ENCODE measurements at regions not wholly inside any gene's neighbourhood (a gene's known extent, or its start where the extent isn't known, plus 50 kb on each side); places are given as distances from the start of the nearest gene placed in this dataset.

DNA sequence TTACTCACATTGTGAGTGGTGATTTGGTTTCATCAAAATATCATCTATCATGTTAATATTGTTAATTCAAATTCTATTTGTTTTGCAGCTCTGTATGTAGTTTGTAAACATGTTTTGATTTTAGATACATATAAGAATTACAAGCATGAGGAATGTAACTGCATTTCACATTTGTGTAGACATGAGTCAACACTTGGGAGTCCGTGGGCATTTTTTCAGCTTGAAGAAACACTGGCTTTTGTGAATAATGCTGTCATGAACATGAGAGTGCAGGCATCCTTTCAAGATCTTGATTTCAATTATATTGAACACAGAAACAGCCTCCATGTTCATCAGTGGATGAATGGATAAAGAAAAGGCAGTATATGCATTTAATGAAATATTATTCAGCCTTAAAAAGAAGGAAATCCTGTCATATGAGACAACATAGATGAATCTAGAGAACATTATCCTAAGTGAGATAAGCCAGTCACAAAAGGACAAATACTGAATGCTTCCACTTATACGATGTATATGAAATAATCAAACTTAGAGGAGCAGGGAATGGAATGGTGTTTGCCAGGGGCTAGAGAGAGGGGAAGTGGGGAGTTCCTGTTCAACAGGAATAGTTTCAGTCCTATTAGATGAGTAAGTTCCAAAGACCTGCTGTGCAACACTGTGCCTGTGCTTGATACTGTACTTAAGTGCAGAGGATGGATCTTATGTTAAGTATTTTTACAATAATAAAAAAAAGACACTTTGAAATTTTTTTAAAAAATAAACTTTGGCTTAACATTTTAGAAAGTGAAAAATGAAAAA, 194.9 kb downstream of the LRATD1 start:
- H3K27me3 Mint-ChIP-seq, result no peaks in the 10 kb centered on the region
- no peak overlapping the region for H3K4me3 Mint-ChIP-seq
- no peaks in the 10 kb centered on the region for H3K9me3 Mint-ChIP-seq (ENCODE audit: low read depth)
- H3K36me3 Mint-ChIP-seq, result no peaks in the 10 kb centered on the region
- no peaks in the 10 kb centered on the region for H3K4me1 Mint-ChIP-seq (ENCODE audit: low read depth)
- no peak overlapping the region for H3K27ac Mint-ChIP-seq

DNA sequence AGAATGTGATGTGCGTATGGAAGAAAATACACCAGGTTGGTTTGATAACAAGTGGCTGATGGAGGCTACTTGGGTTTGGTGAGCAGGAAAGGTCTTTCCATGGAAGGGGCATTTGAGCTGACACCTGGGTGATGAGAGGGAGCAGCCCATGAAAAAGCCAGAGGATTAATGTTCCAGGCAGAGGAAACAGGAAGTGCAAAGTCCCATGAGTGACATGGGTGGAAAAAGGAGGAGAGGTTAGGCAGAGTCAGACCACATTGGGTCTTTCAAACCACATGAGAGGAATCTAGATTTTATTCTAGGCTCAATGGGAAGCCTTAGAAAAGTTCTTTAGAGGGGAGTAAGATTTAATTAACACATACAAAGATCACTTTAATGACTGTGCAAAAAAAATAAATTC, 195.7 kb downstream of the LRATD1 start:
- Mint-ChIP-seq H3K36me3 (no peaks in the 10 kb centered on the region), H3K4me1 (ENCODE audit: low read depth) (no peaks in the 10 kb centered on the region), H3K27me3 (no peaks in the 10 kb centered on the region), H3K27ac (no peak overlapping the region), H3K9me3 (ENCODE audit: low read depth) (no peaks in the 10 kb centered on the region), H3K4me3 (no peak overlapping the region)

DNA sequence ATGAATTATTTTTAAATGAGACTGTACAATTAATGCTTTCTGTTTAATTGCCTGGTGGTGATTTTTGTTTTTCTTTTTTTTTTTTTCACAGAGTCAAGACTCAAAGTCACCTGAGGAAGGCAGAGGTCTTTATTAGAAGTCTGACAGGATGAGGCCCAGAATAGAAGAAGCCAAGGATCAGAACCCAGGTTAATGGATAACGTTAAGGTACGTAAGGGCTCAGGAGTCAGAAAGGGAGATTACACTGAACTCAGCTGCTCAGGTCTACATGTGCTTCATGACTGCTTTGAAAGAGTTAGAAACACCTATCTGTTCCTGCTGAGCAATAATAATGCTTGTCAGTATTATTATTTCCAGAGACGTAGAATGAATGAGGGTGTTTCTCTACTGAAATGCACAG, 196.5 kb downstream of the LRATD1 start:
- Mint-ChIP-seq H3K27ac (no peak overlapping the region), H3K4me3 (no peak overlapping the region), H3K9me3 (ENCODE audit: low read depth) (no peaks in the 10 kb centered on the region), H3K4me1 (ENCODE audit: low read depth) (no peaks in the 10 kb centered on the region), H3K27me3 (no peaks in the 10 kb centered on the region), H3K36me3 (no peaks in the 10 kb centered on the region)

DNA sequence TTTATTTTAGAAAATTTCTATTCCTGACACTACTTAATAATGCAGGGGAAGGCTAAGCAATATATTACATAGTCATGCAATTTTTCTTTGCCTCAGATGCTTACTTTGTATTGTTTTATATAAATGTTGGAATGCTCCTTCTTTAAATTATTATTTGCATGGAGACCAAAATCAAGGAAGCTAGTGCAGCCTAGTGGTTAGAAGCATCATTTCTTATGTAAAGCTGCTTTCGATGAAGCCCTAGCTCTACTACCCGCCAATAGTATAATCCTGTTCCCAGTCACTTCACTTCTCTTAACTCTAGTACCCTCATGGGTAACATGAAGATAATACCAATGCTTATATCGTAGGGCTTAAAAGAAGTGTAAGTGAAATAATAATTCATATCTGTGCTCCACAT, 198.9 kb downstream of the LRATD1 start:
- H3K27me3 Mint-ChIP-seq, result no peaks in the 10 kb centered on the region
- no peak overlapping the region for H3K27ac Mint-ChIP-seq
- no peaks in the 10 kb centered on the region for H3K4me1 Mint-ChIP-seq (ENCODE audit: low read depth)
- no peak overlapping the region for H3K4me3 Mint-ChIP-seq
- peaks cover 9% of the 10 kb centered on the region for H3K9me3 Mint-ChIP-seq (ENCODE audit: low read depth)
- no peaks in the 10 kb centered on the region for H3K36me3 Mint-ChIP-seq

DNA sequence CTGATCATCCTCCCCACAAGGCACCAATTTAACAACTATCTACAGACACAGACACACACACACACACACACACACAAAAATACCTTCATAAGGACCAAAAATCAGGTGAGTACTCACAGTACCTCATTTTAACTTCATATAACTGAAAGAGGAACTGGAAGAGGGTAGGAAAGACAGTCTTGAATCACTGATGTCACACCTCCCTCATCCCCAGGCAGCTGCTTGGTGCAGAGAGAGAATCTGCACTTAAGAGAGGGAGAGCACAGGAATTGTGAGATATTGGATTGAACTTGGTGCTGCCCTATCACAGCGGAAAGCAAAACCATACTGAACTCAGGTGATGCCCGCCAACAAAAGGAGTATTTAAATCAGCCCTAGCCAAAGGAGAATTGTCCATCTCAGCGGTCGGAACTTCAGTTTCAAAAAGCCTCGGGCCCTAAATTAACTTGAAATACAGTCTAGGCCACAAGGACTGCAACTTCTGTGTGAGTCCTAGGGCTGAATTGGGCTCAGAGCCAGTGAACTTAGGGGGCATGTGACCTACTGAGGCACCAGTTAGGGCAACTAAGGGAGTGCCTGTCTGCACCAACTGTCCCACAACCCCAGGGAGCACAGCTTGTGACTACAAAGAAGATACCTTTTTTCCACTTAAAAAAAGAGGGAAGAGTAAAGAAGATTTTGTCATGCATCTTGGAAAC, 211.1 kb downstream of the LRATD1 start:
- H3K4me1 Mint-ChIP-seq (ENCODE audit: low read depth), result no peaks in the 10 kb centered on the region
- H3K4me3 Mint-ChIP-seq, result no peak overlapping the region
- no peaks in the 10 kb centered on the region for H3K36me3 Mint-ChIP-seq
- H3K27me3 Mint-ChIP-seq, result peaks cover 1% of the 10 kb centered on the region
- no peak overlapping the region for H3K27ac Mint-ChIP-seq
- H3K9me3 Mint-ChIP-seq (ENCODE audit: low read depth), result peaks cover 15% of the 10 kb centered on the region

DNA sequence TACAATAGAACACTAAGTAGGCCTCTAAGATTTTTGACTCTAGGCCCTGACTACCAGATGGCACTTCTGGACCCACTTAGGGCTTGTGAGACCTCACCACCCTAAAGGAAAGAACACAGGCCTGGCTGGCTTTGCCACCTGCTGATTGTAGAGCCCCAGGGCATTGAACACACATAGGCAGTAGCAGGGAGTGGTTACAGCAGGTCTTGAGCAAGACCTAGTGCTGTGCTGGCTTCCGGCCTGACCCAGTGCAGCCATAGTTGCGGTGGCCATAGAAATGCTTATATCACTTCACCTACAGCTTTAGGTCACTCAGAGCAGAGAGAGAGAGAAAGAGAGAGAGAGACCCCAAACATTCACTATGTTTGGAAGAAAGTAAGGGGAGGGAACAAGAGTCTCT, 223.2 kb downstream of the LRATD1 start:
- no peak overlapping the region for H3K4me3 Mint-ChIP-seq
- H3K9me3 Mint-ChIP-seq (ENCODE audit: low read depth), result peaks cover 19% of the 10 kb centered on the region
- no peaks in the 10 kb centered on the region for H3K4me1 Mint-ChIP-seq (ENCODE audit: low read depth)
- no peaks in the 10 kb centered on the region for H3K27me3 Mint-ChIP-seq
- H3K36me3 Mint-ChIP-seq, result no peaks in the 10 kb centered on the region
- H3K27ac Mint-ChIP-seq, result no peak overlapping the region

DNA sequence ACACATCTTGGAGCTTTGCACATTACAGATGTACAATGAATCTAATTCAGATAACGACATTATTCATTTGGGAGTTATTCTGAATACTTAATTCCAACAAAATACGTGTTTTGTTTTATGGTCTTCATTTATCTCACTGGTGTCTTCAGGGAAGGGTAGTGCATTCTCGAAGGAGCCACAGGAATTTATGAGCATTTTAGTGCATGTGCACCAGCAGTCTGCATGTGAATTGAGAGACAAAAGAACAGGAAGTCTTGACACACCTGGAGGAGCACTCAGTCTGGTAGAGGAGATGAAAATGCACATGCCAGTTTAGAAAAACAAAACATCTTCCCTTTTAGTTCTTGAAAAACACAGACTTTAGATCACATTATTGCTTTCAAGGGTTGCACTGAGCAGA, 228.7 kb downstream of the LRATD1 start:
- Mint-ChIP-seq H3K4me1 (ENCODE audit: low read depth) (no peaks in the 10 kb centered on the region), H3K36me3 (no peaks in the 10 kb centered on the region), H3K4me3 (no peak overlapping the region), H3K9me3 (ENCODE audit: low read depth) (peaks cover 14% of the 10 kb centered on the region), H3K27me3 (peaks cover 5% of the 10 kb centered on the region), H3K27ac (no peak overlapping the region)

DNA sequence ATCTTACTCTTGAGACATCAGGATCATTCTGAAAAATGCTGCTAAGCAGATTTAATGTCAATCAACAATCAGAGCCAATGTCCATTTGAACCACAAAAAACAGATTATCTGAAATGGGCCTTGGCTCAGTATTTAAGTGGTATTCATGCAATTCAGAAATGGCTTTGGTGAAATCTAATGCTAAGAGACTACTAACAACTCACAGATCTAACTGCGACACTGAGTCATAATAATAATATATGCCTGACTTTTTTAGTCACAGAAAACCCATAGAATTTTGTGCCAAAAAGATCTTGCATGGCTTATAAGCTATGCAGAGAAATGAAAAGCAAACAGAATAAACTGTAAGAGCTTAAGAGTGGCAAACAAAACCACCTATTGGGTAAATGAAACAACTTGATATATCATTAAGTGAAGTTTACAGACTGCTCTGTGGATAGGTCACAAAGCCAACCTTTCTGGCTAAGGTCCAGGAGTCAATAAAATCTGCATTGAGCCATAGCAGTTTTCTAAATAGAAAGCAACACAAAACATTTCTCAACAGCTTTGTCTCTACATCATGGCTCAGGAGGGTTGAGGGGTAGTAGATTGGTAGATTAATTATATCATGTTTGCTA, 234.3 kb downstream of the LRATD1 start:
- no peaks in the 10 kb centered on the region for H3K36me3 Mint-ChIP-seq
- peaks cover 7% of the 10 kb centered on the region for H3K9me3 Mint-ChIP-seq (ENCODE audit: low read depth)
- no peak overlapping the region for H3K4me3 Mint-ChIP-seq
- H3K27ac Mint-ChIP-seq, result no peak overlapping the region
- H3K4me1 Mint-ChIP-seq (ENCODE audit: low read depth), result no peaks in the 10 kb centered on the region
- peaks cover 7% of the 10 kb centered on the region for H3K27me3 Mint-ChIP-seq

DNA sequence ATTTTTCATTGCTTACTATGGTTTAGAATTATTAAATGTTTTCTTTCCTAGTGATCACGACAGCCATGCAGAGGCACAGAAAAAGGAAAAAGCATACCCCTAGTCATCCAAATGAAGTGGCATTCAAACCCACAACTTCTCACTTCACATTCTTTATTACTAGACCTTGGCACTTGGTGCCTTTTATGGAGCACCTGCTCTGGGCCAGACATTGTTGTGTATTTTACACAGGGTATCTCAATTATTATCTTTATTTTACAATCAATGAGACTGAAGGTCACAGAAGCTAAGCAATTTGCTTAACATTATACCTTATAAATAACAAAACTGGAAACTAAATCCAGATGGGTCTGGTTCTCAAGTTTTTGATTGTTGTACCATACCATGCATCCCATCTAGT, 235.3 kb downstream of the LRATD1 start:
- Mint-ChIP-seq H3K4me3 (no peak overlapping the region), H3K27ac (no peak overlapping the region), H3K27me3 (peaks cover 7% of the 10 kb centered on the region), H3K4me1 (ENCODE audit: low read depth) (no peaks in the 10 kb centered on the region), H3K9me3 (ENCODE audit: low read depth) (peaks cover 7% of the 10 kb centered on the region), H3K36me3 (no peaks in the 10 kb centered on the region)

DNA sequence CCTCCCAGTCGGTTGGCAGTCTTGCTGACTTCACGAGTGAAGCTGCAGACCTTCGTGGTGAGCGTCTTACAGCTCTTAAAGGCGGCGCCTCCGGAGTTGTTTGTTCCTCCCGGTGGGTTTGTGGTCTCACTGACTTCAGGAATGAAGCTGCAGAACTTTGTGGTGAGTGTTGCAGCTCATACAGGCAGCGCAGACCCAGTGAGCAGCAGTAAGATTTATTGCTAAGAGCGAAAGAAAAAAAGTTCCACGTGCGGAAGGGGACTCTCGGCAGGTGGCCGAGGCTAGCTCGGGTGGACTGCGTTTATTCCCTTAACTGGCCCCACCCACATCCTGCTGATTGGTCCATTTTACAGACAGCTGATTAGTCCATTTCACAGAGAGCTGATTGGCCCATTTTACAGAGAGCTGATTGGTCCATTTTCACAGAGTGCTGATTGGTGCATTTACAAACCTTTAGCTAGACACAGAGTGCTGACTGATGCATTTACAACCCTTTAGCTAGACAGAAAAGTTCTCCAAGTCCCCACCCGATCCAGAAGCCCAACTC, 240.3 kb downstream of the LRATD1 start:
- Mint-ChIP-seq H3K27me3 (peaks cover 3% of the 10 kb centered on the region), H3K27ac (no peak overlapping the region), H3K4me1 (ENCODE audit: low read depth) (no peaks in the 10 kb centered on the region), H3K36me3 (no peaks in the 10 kb centered on the region), H3K4me3 (no peak overlapping the region), H3K9me3 (ENCODE audit: low read depth) (peaks cover 7% of the 10 kb centered on the region)

DNA sequence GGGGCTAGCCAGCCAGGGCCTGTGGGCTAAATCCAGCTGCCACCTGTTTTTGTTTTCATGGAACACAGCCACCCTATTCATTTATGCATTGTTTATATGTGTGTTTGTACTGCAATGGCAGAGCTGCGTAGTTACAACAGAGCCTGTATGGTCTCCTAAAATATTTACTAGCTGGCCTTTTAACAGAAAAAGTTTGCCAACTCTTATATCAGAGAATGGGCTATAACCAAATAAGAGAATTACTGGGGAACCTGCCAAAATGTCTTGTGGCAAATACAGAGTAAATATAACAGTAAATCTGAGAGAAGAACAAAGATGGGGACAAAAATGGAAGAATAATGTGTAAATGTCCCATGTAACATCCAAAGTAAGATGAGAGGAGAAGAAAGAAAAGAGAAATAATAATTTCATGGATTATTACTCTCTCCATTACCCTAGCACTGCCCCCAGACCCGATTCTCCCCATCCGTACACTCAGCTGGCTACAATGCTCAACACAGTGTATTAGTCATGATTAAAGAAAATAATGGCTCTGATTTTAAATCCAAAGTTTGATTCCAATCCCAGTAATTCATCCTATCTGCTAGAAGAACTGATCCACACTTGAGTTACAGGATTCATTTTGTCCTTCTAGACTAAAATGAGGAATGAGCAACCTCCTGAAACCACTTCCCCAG, 249.3 kb downstream of the LRATD1 start:
- H3K36me3 Mint-ChIP-seq, result no peaks in the 10 kb centered on the region
- H3K27me3 Mint-ChIP-seq, result peaks cover 3% of the 10 kb centered on the region
- no peak overlapping the region for H3K27ac Mint-ChIP-seq
- H3K9me3 Mint-ChIP-seq (ENCODE audit: low read depth), result no peaks in the 10 kb centered on the region
- no peak overlapping the region for H3K4me3 Mint-ChIP-seq
- H3K4me1 Mint-ChIP-seq (ENCODE audit: low read depth), result no peaks in the 10 kb centered on the region

DNA sequence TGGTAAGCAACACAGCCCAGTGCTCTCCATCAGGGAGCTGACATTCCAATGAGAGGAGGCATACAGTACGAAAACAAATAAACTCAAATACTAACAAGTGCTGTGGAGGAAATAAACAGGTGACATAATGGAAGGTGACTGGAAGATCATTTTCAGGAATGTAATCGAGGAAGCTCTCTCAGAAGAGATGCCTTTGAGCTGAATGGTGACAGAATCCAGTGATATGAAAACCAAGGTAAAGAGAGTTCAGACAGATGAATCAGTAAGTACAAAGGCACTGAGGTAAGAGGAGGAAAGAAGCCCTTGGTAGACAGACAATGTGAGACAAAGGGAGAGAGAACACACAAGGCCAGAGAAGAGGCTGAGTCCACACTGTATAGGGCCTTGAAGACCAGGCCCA, 252.1 kb downstream of the LRATD1 start:
- no peaks in the 10 kb centered on the region for H3K9me3 Mint-ChIP-seq (ENCODE audit: low read depth)
- H3K27me3 Mint-ChIP-seq, result no peaks in the 10 kb centered on the region
- no peak overlapping the region for H3K4me3 Mint-ChIP-seq
- no peaks in the 10 kb centered on the region for H3K36me3 Mint-ChIP-seq
- no peak overlapping the region for H3K27ac Mint-ChIP-seq
- H3K4me1 Mint-ChIP-seq (ENCODE audit: low read depth), result no peaks in the 10 kb centered on the region

DNA sequence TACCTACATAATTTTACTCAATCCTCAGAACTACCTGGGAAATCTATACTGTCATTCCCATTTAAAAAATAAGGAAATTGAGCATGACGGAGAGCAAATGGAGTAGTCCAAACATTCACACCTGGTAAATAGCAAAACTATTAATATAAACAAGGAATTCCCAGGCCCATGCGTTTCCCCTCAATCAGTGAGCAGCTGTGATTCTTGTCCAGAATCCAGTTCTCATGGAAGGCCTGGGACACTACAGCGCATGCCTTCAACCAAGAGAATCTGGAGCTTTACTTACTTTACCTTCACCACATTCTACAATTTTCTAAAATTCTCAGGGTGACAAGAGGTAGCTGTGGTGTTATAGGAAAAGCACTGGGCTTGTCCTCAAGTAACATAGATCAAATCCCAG, 259.0 kb downstream of the LRATD1 start:
- Mint-ChIP-seq H3K27ac (no peak overlapping the region), H3K27me3 (peaks cover 2% of the 10 kb centered on the region), H3K4me1 (ENCODE audit: low read depth) (no peaks in the 10 kb centered on the region), H3K4me3 (no peak overlapping the region), H3K9me3 (ENCODE audit: low read depth) (peaks cover 9% of the 10 kb centered on the region), H3K36me3 (no peaks in the 10 kb centered on the region)

DNA sequence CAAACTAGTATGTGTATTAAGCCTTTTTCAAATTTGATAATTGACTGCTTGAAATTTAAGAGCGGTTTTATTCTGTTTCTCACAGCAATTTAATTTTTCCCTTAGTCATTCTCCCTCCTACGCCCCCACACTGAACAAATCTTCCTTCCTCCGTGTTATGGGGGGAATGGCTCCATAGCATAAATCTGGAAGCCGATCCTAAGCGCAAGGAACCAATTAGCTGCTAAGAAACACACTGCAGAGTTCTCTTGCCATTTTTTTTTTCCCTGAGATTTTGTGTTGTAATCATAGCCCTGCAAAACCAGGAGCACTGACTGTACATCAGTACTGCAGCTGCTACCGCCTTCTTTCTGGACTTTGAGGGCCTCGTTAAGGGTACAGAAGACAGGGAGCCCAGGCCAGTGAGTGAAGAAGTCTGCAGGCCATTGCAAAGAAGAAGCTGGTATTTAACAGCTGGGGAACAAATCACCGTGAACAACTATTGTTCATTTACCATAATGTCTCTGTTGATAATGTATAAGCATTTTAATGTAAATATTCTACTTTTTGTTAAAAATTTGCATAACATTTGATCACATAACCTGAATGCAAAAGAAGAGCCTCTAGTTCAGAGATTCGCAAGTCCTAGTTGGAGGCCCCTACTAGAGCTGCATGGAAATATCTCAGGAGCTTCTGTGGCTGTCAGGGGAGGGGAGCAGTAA, 264.0 kb downstream of the LRATD1 start:
- peaks cover 4% of the 10 kb centered on the region for H3K27me3 Mint-ChIP-seq
- H3K4me3 Mint-ChIP-seq, result no peak overlapping the region
- H3K27ac Mint-ChIP-seq, result no peak overlapping the region
- no peaks in the 10 kb centered on the region for H3K4me1 Mint-ChIP-seq (ENCODE audit: low read depth)
- H3K9me3 Mint-ChIP-seq (ENCODE audit: low read depth), result peaks cover 9% of the 10 kb centered on the region
- H3K36me3 Mint-ChIP-seq, result no peaks in the 10 kb centered on the region
